HepG2 (cell line): ENCODE measurements at regions not wholly inside any gene's neighbourhood (a gene's known extent, or its start where the extent isn't known, plus 50 kb on each side); places are given as distances from the start of the nearest gene placed in this dataset.

Source experiments
- ATAC-seq: fragments of 200-7000 bp; cut with Tn5 transposase; 3 replicates; pipeline ENCODE4 v1.9.1; 2020; ENCODE audit warnings: mild to moderate bottlenecking, moderate library complexity
- BruUV-seq: library from RNA; stranded (reverse); fragments of 400-500 nt; replicated peaks from 2 replicates; lab custom pipeline; 2021; lab: Mats Ljungman, UMichigan
- CTCF ChIA-PET: fragments of 300-600 bp; formaldehyde crosslinking; extraction: SDS; loops from one replicate; lab custom pipeline; 2021; ENCODE audit warnings: low total read pairs, inconsistent platforms, low intra/inter-chr PET ratio; lab: Yijun Ruan, JAX
- POLR2A ChIA-PET: fragments of 350-600 bp; sonication (Branson Sonifier 250); formaldehyde crosslinking; loops from one replicate; lab custom pipeline; 2020; ENCODE audit warnings: antibody characterized with exemption, inconsistent platforms; lab: Yijun Ruan, JAX
- DNase-seq: peaks from one replicate; pipeline ENCODE4 v3.0.0-alpha.2; 2015; ENCODE audit warnings: low spot score
- FAIRE-seq: peaks from 3 replicates; lab custom pipeline; 2011; peaks lifted over from hg19 to GRCh38; lab: Jason Lieb, UNC
- H2AFZ ChIP-seq: one replicate; pipeline ENCODE4 v1.6.1; 2011; ENCODE audit warnings: low read length, inconsistent platforms
- H3K27ac ChIP-seq: fragments of 300-600 bp; 3 replicates; pipeline ENCODE4 v1.8.0; 2011; ENCODE audit warnings: mixed run types, mild to moderate bottlenecking, mixed read lengths, low read length, inconsistent platforms; ENCODE audit not compliant: insufficient read depth; ENCODE audit errors: extremely low read length
- H3K27me3 ChIP-seq, 2 experiments: fragments of 200-600 bp in 1 of 2; 2 replicates in 1 of 2; 3 replicates in 1 of 2; pipeline versions ENCODE4 v1.6.0 to v1.8.0; 2011; ENCODE audit warnings: low read length in 2 of 2, mild to moderate bottlenecking in 2 of 2, moderate library complexity in 2 of 2, inconsistent platforms in 1 of 2; ENCODE audit not compliant: insufficient read depth in 2 of 2, control insufficient read depth in 1 of 2
- H3K36me3 ChIP-seq, 2 experiments: fragments of 200-600 bp in 1 of 2; replicated peaks in 1 of 2; 2 replicates in 1 of 2; 3 replicates in 1 of 2; pipeline versions ENCODE4 v1.5.1 to v1.8.0; 2011; ENCODE audit warnings: low read length in 2 of 2, inconsistent platforms in 1 of 2; ENCODE audit not compliant: insufficient read depth in 2 of 2, control insufficient read depth in 1 of 2
- H3K4me1 ChIP-seq: 2 replicates; pipeline ENCODE4 v1.5.1; 2012; ENCODE audit warnings: low read length, inconsistent platforms; ENCODE audit not compliant: insufficient read depth
- H3K4me2 ChIP-seq: 2 replicates; pipeline ENCODE4 v1.6.0; 2011; ENCODE audit warnings: low read depth, low read length, inconsistent platforms
- H3K4me3 ChIP-seq, 3 experiments: fragments of 200-600 bp in 1 of 3; sonication (generic), shearing (Covaris generic) in 1 of 3; replicated peaks in 1 of 3; 2 replicates each; pipeline ENCODE4 v1.5.1; 2011 to 2016; ENCODE audit warnings: low read length in 3 of 3, inconsistent platforms in 2 of 3, low read depth in 2 of 3, mild to moderate bottlenecking in 2 of 3, control low read depth in 1 of 3, mixed read lengths in 1 of 3; ENCODE audit not compliant: insufficient read depth in 1 of 3
- H3K79me2 ChIP-seq: one replicate; pipeline ENCODE4 v1.6.1; 2011; ENCODE audit warnings: low read length, inconsistent platforms; ENCODE audit not compliant: insufficient read depth
- H3K9ac ChIP-seq: 2 replicates; pipeline ENCODE4 v1.6.0; 2011; ENCODE audit warnings: mild to moderate bottlenecking, low read depth, low read length, inconsistent platforms; ENCODE audit not compliant: insufficient read depth
- H3K9me3 ChIP-seq: 2 replicates; pipeline ENCODE4 v1.5.1; 2012; ENCODE audit warnings: mild to moderate bottlenecking, low read length
- H4K20me1 ChIP-seq: 2 replicates; pipeline ENCODE4 v1.6.0; 2011; ENCODE audit warnings: inconsistent platforms, mild to moderate bottlenecking, low read length, moderate library complexity; ENCODE audit not compliant: insufficient read depth
- EHMT2 ChIP-seq: fragments of 200-600 bp; sonication (generic); IDR thresholded peaks from 2 replicates; pipeline ENCODE4 v1.7.0; 2017; ENCODE audit warnings: antibody characterized with exemption, low read depth, low read length, borderline replicate concordance
- TFDP1 ChIP-seq: IDR thresholded peaks from 2 replicates; pipeline ENCODE4 v1.6.1; 2016; ENCODE audit warnings: missing compliant biosample characterization, missing genetic modification reagents, borderline replicate concordance
- ZNF282 ChIP-seq: fragments of 450-650 bp; IDR thresholded peaks from 2 replicates; pipeline ENCODE4 v1.6.1; 2018; ENCODE audit not compliant: partially characterized antibody
- ZNF503 ChIP-seq: sonication (generic); formaldehyde crosslinking; IDR thresholded peaks from 2 replicates; pipeline ENCODE4 v1.4.0; 2020; ENCODE audit warnings: missing genetic modification reagents
- ZNF788 ChIP-seq: sonication (generic); formaldehyde crosslinking; IDR thresholded peaks from 2 replicates; pipeline ENCODE4 v1.5.0; 2020; ENCODE audit warnings: mild to moderate bottlenecking, missing genetic modification reagents, borderline replicate concordance
- WGBS: methylation state at CpG from one replicate; pipeline ENCODE4 v1.1.6; 2017; ENCODE audit warnings: low lambda C conversion rate; 5-methylcytosine and 5-hydroxymethylcytosine counted together
- in situ Hi-C: cut with HindIII; loops from 2 replicates; pipeline ENCODE4 v1.10.0; 2017; ENCODE audit warnings: low pct_unique_long_range_greater_than_20kb; ENCODE audit not compliant: extremely low pct_ligation_motif_present
- intact Hi-C: fragments of 100-400 bp; cut with micrococcal nuclease; formaldehyde crosslinking; loops from one replicate; pipeline ENCODE4 v1.10.0; 2022; ENCODE audit not compliant: unreplicated experiment

- no peaks in the 10 kb centered on the region for H3K9me3 ChIP-seq
- H3K4me2 ChIP-seq, result no peak overlapping the region
- H3K79me2 ChIP-seq, result no peaks in the 10 kb centered on the region
- TF ChIP-seq ZNF282 (no peak), ZNF788 (CRISPR knock-in tag) (no peak), EHMT2 (no peak), ZNF503 (CRISPR knock-in tag) (no peak), TFDP1 (CRISPR knock-in tag) (no peak)
- ChIA-PET CTCF (no interaction called here), POLR2A (no interaction called here)
- BruUV-seq, result no TSS peak
- H3K9ac ChIP-seq, result no peak overlapping the region
- intact Hi-C loops (no loop called here), in situ Hi-C loops (no loop called here)
- H3K4me1 ChIP-seq, result no peaks in the 10 kb centered on the region
- H3K4me3 ChIP-seq, result no peak overlapping the region
- H4K20me1 ChIP-seq, result no peaks in the 10 kb centered on the region
- H3K27me3 ChIP-seq, result peaks cover 2 to 10% of the 10 kb centered on the region in 2 experiments; a peak in 3 of 5 replicates
- H2AFZ ChIP-seq, result no peak overlapping the region
- FAIRE-seq (no peak), DNase-seq (no peak), ATAC-seq (no peak)
- H3K27ac ChIP-seq, result no peak overlapping the region
- H3K36me3 ChIP-seq, result no peaks in the 10 kb centered on the region
- 22% methylated on average over 5 of the region's 5 CpGs for WGBS
Observed at GRCh38 chr9:90974016-90974415, 172.4 kb downstream of the SYK start.
